GM23248 (cell line): ENCODE measurements at regions not wholly inside any gene's neighbourhood (a gene's known extent, or its start where the extent isn't known, plus 50 kb on each side); places are given as distances from the start of the nearest gene placed in this dataset.
"Not testable (repeated sequence)": the region's sequence is repeated elsewhere in the genome, so short reads cannot be mapped to it uniquely, and the experiment has no call there.

Experiments
- DNase-seq: peaks from one replicate; pipeline ENCODE4 v3.0.0-alpha.2; 2015
- H2AFZ ChIP-seq: fragments of 200-600 bp; sonication (generic); 2 replicates; pipeline ENCODE4 v1.6.1; 2016; ENCODE audit warnings: antibody characterized with exemption
- H3F3A ChIP-seq: fragments of 200-600 bp; sonication (generic); 2 replicates; pipeline ENCODE4 v1.6.1; 2016; ENCODE audit warnings: mild to moderate bottlenecking, antibody characterized with exemption, mixed run types; ENCODE audit not compliant: insufficient read depth
- H3K27ac ChIP-seq: fragments of 200-600 bp; sonication (generic); 2 replicates; pipeline ENCODE4 v1.5.1; 2016; ENCODE audit warnings: mild to moderate bottlenecking
- H3K27me3 ChIP-seq: fragments of 200-600 bp; sonication (generic); replicated peaks from 2 replicates; pipeline ENCODE4 v1.6.1; 2016; ENCODE audit warnings: mild to moderate bottlenecking; ENCODE audit not compliant: insufficient read depth
- H3K36me3 ChIP-seq: fragments of 200-600 bp; sonication (generic); 2 replicates; pipeline ENCODE4 v1.6.1; 2016; ENCODE audit warnings: low read depth, mild to moderate bottlenecking
- H3K4me1 ChIP-seq: fragments of 200-600 bp; sonication (generic); 2 replicates; pipeline ENCODE4 v1.6.1; 2016; ENCODE audit warnings: mild to moderate bottlenecking; ENCODE audit not compliant: insufficient read depth
- H3K4me2 ChIP-seq: fragments of 200-600 bp; sonication (generic); one replicate; pipeline ENCODE4 v1.6.1; 2016; ENCODE audit warnings: mild to moderate bottlenecking; ENCODE audit not compliant: unreplicated experiment
- H3K4me3 ChIP-seq: fragments of 200-600 bp; sonication (generic); 2 replicates; pipeline ENCODE4 v1.5.1; 2016; ENCODE audit warnings: mild to moderate bottlenecking
- H3K79me2 ChIP-seq: fragments of 200-600 bp; sonication (generic); 2 replicates; pipeline ENCODE4 v1.6.1; 2016; ENCODE audit warnings: mild to moderate bottlenecking; ENCODE audit not compliant: insufficient read depth
- H3K9ac ChIP-seq: fragments of 200-600 bp; sonication (generic); 2 replicates; pipeline ENCODE4 v1.6.1; 2016; ENCODE audit warnings: mild to moderate bottlenecking
- H3K9me2 ChIP-seq: fragments of 200-600 bp; sonication (generic); 2 replicates; pipeline ENCODE4 v1.6.1; 2016; ENCODE audit warnings: mixed run types, mild to moderate bottlenecking, moderate library complexity; ENCODE audit not compliant: insufficient read depth
- H3K9me3 ChIP-seq: fragments of 200-600 bp; sonication (generic); one replicate; pipeline ENCODE4 v1.6.1; 2017; ENCODE audit warnings: low read depth
- H4K20me1 ChIP-seq: fragments of 200-600 bp; sonication (generic); 2 replicates; pipeline ENCODE4 v1.6.0; 2016; ENCODE audit not compliant: insufficient read depth
- EZH2 ChIP-seq: fragments of 200-600 bp; sonication (generic); IDR thresholded peaks from 2 replicates; pipeline ENCODE4 v1.6.1; 2018; ENCODE audit warnings: antibody characterized with exemption, mild to moderate bottlenecking; ENCODE audit not compliant: insufficient read depth, poor library complexity, severe bottlenecking
- EZH2phosphoT487 ChIP-seq: fragments of 200-600 bp; sonication (generic); IDR thresholded peaks from 2 replicates; pipeline ENCODE4 v1.6.1; 2018; ENCODE audit warnings: antibody characterized with exemption, moderate library complexity, mild to moderate bottlenecking, low read depth; ENCODE audit not compliant: insufficient read depth
- WGBS, 2 experiments: methylation state at CpG; one replicate each; pipeline ENCODE4 v1.1.6; 2015 to 2017; ENCODE audit warnings: low lambda C conversion rate in 2 of 2, low coverage in 1 of 2; ENCODE audit errors: missing lambda C conversion rate in 2 of 2; 5-methylcytosine and 5-hydroxymethylcytosine counted together
- in situ Hi-C: fragments of 300-500 bp; cut with MboI; formaldehyde crosslinking; loops from 2 replicates; pipeline ENCODE4 v1.15.0; 2020

DNA sequence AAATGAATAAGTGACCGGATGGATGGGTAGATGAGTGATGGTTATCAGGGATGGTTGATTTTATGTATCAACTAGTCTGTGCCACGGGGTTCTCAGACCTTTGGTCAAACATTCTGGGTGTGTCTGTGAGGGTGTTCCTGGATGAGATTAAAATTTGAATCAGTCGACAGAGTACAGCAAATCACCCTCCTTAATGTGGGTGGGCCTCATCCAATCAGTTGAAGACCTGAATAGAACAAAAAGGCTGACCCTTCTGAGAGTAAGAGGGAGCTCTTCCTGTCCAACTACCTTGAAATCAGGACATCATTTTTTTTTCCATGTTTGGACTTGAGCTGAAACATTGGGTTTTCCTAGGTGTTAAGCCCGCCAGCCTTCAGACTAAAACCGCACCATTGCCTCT lies 136.4 kb upstream of the ATXN1 start:
- no peaks in the 10 kb centered on the region for H3K79me2 ChIP-seq
- 84 to 88% methylated on average over 5 of the region's 5 CpGs for WGBS, 2 experiments
- H3K27me3 ChIP-seq = no peaks in the 10 kb centered on the region
- no peaks in the 10 kb centered on the region for H4K20me1 ChIP-seq
- no peak overlapping the region for H3K4me2 ChIP-seq
- no peaks in the 10 kb centered on the region for H3K36me3 ChIP-seq
- H3K4me1 ChIP-seq = peaks cover 13% of the 10 kb centered on the region; the same call in 1 of the 2 replicates
- no peak for TF ChIP-seq EZH2
- no peak for TF ChIP-seq EZH2phosphoT487
- no peak overlapping the region for H2AFZ ChIP-seq
- no peak overlapping the region for H3K9ac ChIP-seq
- H3K27ac ChIP-seq = no peak overlapping the region
- no peaks in the 10 kb centered on the region for H3K9me3 ChIP-seq
- in situ Hi-C loops = no loop called here
- H3F3A ChIP-seq = peaks cover 9% of the 10 kb centered on the region
- DNase-seq = no peak
- no peaks in the 10 kb centered on the region for H3K9me2 ChIP-seq
- H3K4me3 ChIP-seq = no peak overlapping the region

DNA sequence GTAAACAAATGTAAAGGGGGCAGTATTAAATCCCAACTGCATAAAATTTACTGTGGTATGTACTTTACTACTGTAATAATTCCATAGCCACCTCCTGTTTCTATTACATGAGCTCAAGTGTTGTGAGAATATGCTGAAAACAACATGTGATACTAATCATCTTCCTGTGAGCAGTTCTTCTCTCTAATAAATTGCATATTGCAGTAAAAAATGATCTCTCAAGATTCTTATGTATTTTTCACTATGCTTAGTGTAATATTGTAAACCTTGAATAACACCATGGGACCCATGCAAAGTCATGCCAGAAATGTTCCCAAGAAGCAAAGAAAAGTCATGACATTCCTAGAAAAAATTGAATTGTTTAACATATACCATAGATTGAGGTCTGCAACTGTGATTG lies 133.0 kb upstream of the ATXN1 start:
- Histone ChIP-seq H2AFZ (no peak overlapping the region), H3K9me2 (no peaks in the 10 kb centered on the region), H3K4me1 (no peaks in the 10 kb centered on the region), H3K79me2 (no peaks in the 10 kb centered on the region), H3K9ac (no peak overlapping the region), H3K27ac (no peak overlapping the region), H3K27me3 (no peaks in the 10 kb centered on the region), H4K20me1 (no peaks in the 10 kb centered on the region), H3K9me3 (no peaks in the 10 kb centered on the region), H3K4me2 (no peak overlapping the region), H3F3A (no peaks in the 10 kb centered on the region), H3K4me3 (no peak overlapping the region), H3K36me3 (no peaks in the 10 kb centered on the region)
- no peak for TF ChIP-seq EZH2
- no peak for DNase-seq
- in situ Hi-C loops = no loop called here

DNA sequence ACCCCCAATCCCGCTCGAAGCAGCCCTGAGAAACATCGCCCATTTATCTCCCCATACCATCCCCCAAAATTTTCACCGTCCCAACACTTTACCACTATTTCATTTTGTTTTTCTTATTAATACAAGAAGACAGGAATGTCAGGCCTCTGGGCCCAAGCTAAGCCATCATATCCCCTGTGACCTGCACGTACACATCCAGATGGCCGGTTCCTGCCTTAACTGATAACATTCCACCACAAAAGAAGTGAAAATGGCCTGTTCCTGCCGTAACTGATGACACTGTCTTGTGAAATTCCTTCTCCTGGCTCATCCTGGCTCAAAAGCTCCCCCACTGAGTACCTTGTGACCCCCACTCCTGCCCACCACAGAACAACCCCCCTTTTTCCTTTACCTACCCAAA lies 129.8 kb upstream of the ATXN1 start:
- DNase-seq, H3K9ac ChIP-seq, H3K9me2 ChIP-seq, H3F3A ChIP-seq, H3K36me3 ChIP-seq, H3K4me1 ChIP-seq, H3K4me3 ChIP-seq, H3K4me2 ChIP-seq, H3K9me3 ChIP-seq, H3K79me2 ChIP-seq, in situ Hi-C loops, H3K27me3 ChIP-seq, H4K20me1 ChIP-seq, H2AFZ ChIP-seq, H3K27ac ChIP-seq: not testable (repeated sequence)
- 88 to 90% methylated on average over 7 of the region's 7 CpGs for WGBS, 2 experiments

DNA sequence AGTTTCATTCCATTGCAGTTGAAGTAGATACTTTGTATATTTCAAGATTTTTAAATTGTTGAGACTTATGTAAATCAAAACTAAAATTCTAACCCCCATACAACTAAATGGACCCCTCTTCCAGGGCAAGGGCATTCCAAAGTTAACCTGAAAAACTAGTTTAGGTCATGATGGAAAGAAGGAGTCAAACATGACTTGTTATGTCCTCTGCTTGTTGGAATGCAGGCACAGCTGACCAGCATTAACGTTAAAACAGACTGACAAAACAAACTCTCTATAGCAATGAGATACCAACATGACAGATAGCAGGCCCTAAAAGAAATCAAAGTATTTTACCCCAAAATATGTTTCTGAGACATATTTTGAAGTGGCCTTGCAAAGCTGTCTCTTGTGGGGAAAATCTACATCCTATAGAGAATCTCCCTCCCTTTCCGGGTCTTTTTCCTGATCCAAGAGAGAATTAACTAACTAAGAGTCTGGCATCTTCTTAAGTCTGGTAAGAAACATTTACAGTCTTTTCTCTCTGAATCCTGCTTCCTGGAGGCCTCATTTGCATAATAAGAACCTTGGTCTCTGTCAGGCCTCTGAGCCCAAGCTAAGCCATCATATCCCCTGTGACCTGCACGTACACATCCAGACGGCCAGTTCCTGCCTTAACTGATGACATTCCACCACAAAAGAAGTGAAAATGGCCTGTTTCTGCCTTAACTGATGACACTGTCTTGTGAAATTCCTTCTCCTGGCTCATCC lies 124.3 kb upstream of the ATXN1 start:
- Histone ChIP-seq H3K27me3 (no peaks in the 10 kb centered on the region), H3K27ac (no peak overlapping the region), H3F3A (no peaks in the 10 kb centered on the region), H3K9me3 (no peaks in the 10 kb centered on the region), H2AFZ (no peak overlapping the region), H3K36me3 (no peaks in the 10 kb centered on the region), H4K20me1 (no peaks in the 10 kb centered on the region), H3K4me1 (no peaks in the 10 kb centered on the region), H3K79me2 (no peaks in the 10 kb centered on the region), H3K4me2 (no peak overlapping the region), H3K9ac (no peak overlapping the region), H3K4me3 (no peak overlapping the region), H3K9me2 (no peaks in the 10 kb centered on the region)
- TF ChIP-seq EZH2phosphoT487 = no peak
- TF ChIP-seq EZH2 = no peak
- in situ Hi-C loops = no loop called here
- WGBS, 2 experiments = 82 to 85% methylated on average over 4 of the region's 4 CpGs
- DNase-seq = no peak

DNA sequence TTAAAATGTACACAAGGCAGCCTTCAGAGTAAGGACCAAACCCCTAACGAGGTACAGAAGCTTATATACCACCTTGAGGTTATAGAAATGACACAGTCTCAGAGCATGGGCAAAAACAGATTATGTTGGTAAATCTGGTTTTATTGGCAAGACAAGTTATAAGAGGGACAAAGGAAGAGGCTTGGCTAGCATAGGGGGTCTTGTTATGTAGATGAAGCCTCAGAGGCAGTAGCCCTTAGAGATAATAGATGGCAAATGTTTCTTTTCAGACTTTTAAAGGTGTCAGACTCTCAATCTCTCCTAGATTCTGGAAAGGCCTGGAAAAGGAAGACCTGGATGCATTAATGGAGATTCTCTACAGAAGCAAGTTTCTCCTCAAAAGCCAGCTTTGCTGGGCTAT lies 123.3 kb upstream of the ATXN1 start:
- Histone ChIP-seq H3K27me3 (no peaks in the 10 kb centered on the region), H4K20me1 (no peaks in the 10 kb centered on the region), H3K36me3 (no peaks in the 10 kb centered on the region), H3F3A (no peaks in the 10 kb centered on the region), H3K9ac (no peak overlapping the region), H3K4me3 (no peak overlapping the region), H2AFZ (no peak overlapping the region), H3K4me1 (no peaks in the 10 kb centered on the region), H3K9me3 (no peaks in the 10 kb centered on the region), H3K9me2 (no peaks in the 10 kb centered on the region), H3K27ac (no peak overlapping the region), H3K79me2 (no peaks in the 10 kb centered on the region), H3K4me2 (no peak overlapping the region)
- no peak for DNase-seq
- 63 to 89% methylated on average over 1 of the region's 1 CpG for WGBS, 2 experiments
- in situ Hi-C loops = no loop called here
- TF ChIP-seq EZH2 (no peak), EZH2phosphoT487 (no peak)
